Fibroblast of villous mesenchyme (primary cell): ENCODE measurements at regions not wholly inside any gene's neighbourhood (a gene's known extent, or its start where the extent isn't known, plus 50 kb on each side); places are given as distances from the start of the nearest gene placed in this dataset.

Source experiments
- DNase-seq: peaks from one replicate; pipeline ENCODE4 v3.0.0-alpha.2; 2010; ENCODE audit warnings: low read depth
- H3K4me3 ChIP-seq: 2 replicates; pipeline ENCODE4 v1.5.1; 2011; ENCODE audit warnings: low read depth, mild to moderate bottlenecking, low read length
- CTCF ChIP-seq: IDR thresholded peaks from 2 replicates; pipeline ENCODE4 v1.5.1; 2012; ENCODE audit warnings: low read depth, mild to moderate bottlenecking, low read length; ENCODE audit not compliant: insufficient read depth

GRCh38 chr13:36550177-36550576 is 117.9 kb downstream of the CCNA1 start:
- no peak for TF ChIP-seq CTCF
- H3K4me3 ChIP-seq, result no peak overlapping the region
- no peak for DNase-seq

GRCh38 chr13:36551445-36551844 is 119.2 kb downstream of the CCNA1 start:
- no peak overlapping the region for H3K4me3 ChIP-seq
- DNase-seq, result no peak
- TF ChIP-seq CTCF, result no peak

- TF ChIP-seq CTCF, result no peak
- no peak for DNase-seq
- H3K4me3 ChIP-seq, result no peak overlapping the region
Observed at GRCh38 chr13:36552334-36552733, 120.0 kb downstream of the CCNA1 start.

GRCh38 chr13:36553491-36553890 is 120.3 kb upstream of the SERTM1 start:
- no peak for DNase-seq
- no peak for TF ChIP-seq CTCF
- H3K4me3 ChIP-seq, result no peak overlapping the region

- no peak for TF ChIP-seq CTCF
- no peak overlapping the region for H3K4me3 ChIP-seq
- DNase-seq, result no peak
Observed at GRCh38 chr13:36555151-36555986, 118.5 kb upstream of the SERTM1 start.

GRCh38 chr13:36559375-36559774 is 114.4 kb upstream of the SERTM1 start:
- no peak for DNase-seq
- H3K4me3 ChIP-seq, result no peak overlapping the region
- no peak for TF ChIP-seq CTCF

GRCh38 chr13:36567485-36567884 is 106.3 kb upstream of the SERTM1 start:
- no peak for DNase-seq
- TF ChIP-seq CTCF, result no peak

More at GRCh38 chr13:36567485-36567884, 106.3 kb upstream of the SERTM1 start:
- no peak overlapping the region for H3K4me3 ChIP-seq
